ENCODE measurements at regions not wholly inside any gene's neighbourhood (a gene's known extent, or its start where the extent isn't known, plus 50 kb on each side); places are given as distances from the start of the nearest gene placed in this dataset.

GRCh38 chr4:128565565-128566186 lies 243.8 kb upstream of the JADE1 start:
- no peaks in the 10 kb centered on the region for H3K4me1 Mint-ChIP-seq (ENCODE audit: low read depth)
- H3K4me3 Mint-ChIP-seq: no peak overlapping the region
- ChIA-PET POLR2A (no interaction called here), CTCF (interaction anchor here (0.8 kb wide), 1 partner anchor 9 kb away, joined by 4 read pairs; no protein-coding TSS in a partner anchor)
- no peak for ATAC-seq
- peaks cover 15% of the 10 kb centered on the region for H3K27me3 Mint-ChIP-seq (ENCODE audit: low read depth)
- H3K36me3 Mint-ChIP-seq (ENCODE audit: low read depth): no peaks in the 10 kb centered on the region
- no peaks in the 10 kb centered on the region for H3K9me3 Mint-ChIP-seq (ENCODE audit: insufficient read depth)
- DNase-seq: peak; percentile 24
- no peak overlapping the region for H3K27ac Mint-ChIP-seq

- Mint-ChIP-seq H3K4me1 (ENCODE audit: low read depth) (no peaks in the 10 kb centered on the region), H3K36me3 (ENCODE audit: low read depth) (no peaks in the 10 kb centered on the region), H3K27ac (no peak overlapping the region), H3K27me3 (ENCODE audit: low read depth) (peaks cover 13% of the 10 kb centered on the region), H3K4me3 (no peak overlapping the region), H3K9me3 (ENCODE audit: insufficient read depth) (no peaks in the 10 kb centered on the region)
- CTCF ChIA-PET: no interaction called here
- ATAC-seq (no peak), DNase-seq (no peak)
- POLR2A ChIA-PET: no interaction called here
Observed at GRCh38 chr4:128565054-128565453, 244.4 kb upstream of the JADE1 start.

- POLR2A ChIA-PET: no interaction called here
- no peak for DNase-seq
- Mint-ChIP-seq H3K9me3 (ENCODE audit: insufficient read depth) (no peaks in the 10 kb centered on the region), H3K27me3 (ENCODE audit: low read depth) (peaks cover 8% of the 10 kb centered on the region), H3K4me3 (no peak overlapping the region), H3K36me3 (ENCODE audit: low read depth) (no peaks in the 10 kb centered on the region), H3K4me1 (ENCODE audit: low read depth) (no peaks in the 10 kb centered on the region), H3K27ac (no peak overlapping the region)
- ATAC-seq: no peak
- CTCF ChIA-PET: no interaction called here
Observed at GRCh38 chr4:128564081-128564630, 245.3 kb upstream of the JADE1 start.

GRCh38 chr4:128560754-128561495 lies 248.6 kb upstream of the JADE1 start:
- no peaks in the 10 kb centered on the region for H3K36me3 Mint-ChIP-seq (ENCODE audit: low read depth)
- ChIA-PET CTCF (no interaction called here), POLR2A (no interaction called here)
- H3K9me3 Mint-ChIP-seq (ENCODE audit: insufficient read depth): no peaks in the 10 kb centered on the region
- ATAC-seq: no peak
- DNase-seq: no peak
- H3K4me3 Mint-ChIP-seq: no peak overlapping the region
- peaks cover 5% of the 10 kb centered on the region for H3K27me3 Mint-ChIP-seq (ENCODE audit: low read depth)
- H3K4me1 Mint-ChIP-seq (ENCODE audit: low read depth): no peaks in the 10 kb centered on the region
- no peak overlapping the region for H3K27ac Mint-ChIP-seq

- H3K36me3 Mint-ChIP-seq (ENCODE audit: low read depth): no peaks in the 10 kb centered on the region
- no peak overlapping the region for H3K27ac Mint-ChIP-seq
- DNase-seq (no peak), ATAC-seq (no peak)
- ChIA-PET CTCF (interaction anchor here (1.5 kb wide), 1 partner anchor 15 kb away, joined by 5 read pairs; no protein-coding TSS in a partner anchor), POLR2A (no interaction called here)
- H3K27me3 Mint-ChIP-seq (ENCODE audit: low read depth): peaks cover 5% of the 10 kb centered on the region
- no peaks in the 10 kb centered on the region for H3K4me1 Mint-ChIP-seq (ENCODE audit: low read depth)
- no peaks in the 10 kb centered on the region for H3K9me3 Mint-ChIP-seq (ENCODE audit: insufficient read depth)
- H3K4me3 Mint-ChIP-seq: no peak overlapping the region
Observed at GRCh38 chr4:128558896-128559679, 250.4 kb upstream of the JADE1 start.

- Mint-ChIP-seq H3K4me1 (ENCODE audit: low read depth) (peaks cover 15% of the 10 kb centered on the region), H3K4me3 (no peak overlapping the region), H3K27ac (no peak overlapping the region), H3K27me3 (ENCODE audit: low read depth) (peaks cover 13% of the 10 kb centered on the region), H3K36me3 (ENCODE audit: low read depth) (no peaks in the 10 kb centered on the region), H3K9me3 (ENCODE audit: insufficient read depth) (no peaks in the 10 kb centered on the region)
- ATAC-seq (no peak), DNase-seq (no peak)
- ChIA-PET CTCF (no interaction called here), POLR2A (no interaction called here)
Observed at GRCh38 chr4:128556756-128557155, 252.7 kb upstream of the JADE1 start.

- no peak for DNase-seq
- ATAC-seq: no peak
- Mint-ChIP-seq H3K4me3 (peak overlapping the region; percentile 84), H3K27ac (no peak overlapping the region), H3K9me3 (ENCODE audit: insufficient read depth) (no peaks in the 10 kb centered on the region), H3K36me3 (ENCODE audit: low read depth) (no peaks in the 10 kb centered on the region), H3K27me3 (ENCODE audit: low read depth) (peaks cover 21% of the 10 kb centered on the region), H3K4me1 (ENCODE audit: low read depth) (peaks cover 15% of the 10 kb centered on the region)
- ChIA-PET CTCF (interaction anchor here (1.0 to 1.7 kb wide), 5 partner anchors 9 to 362 kb away, joined by 3 to 10 read pairs (median 3); no protein-coding TSS in a partner anchor), POLR2A (interaction anchor here (0.6 kb wide), 1 partner anchor 126 kb away, joined by 3 read pairs; no protein-coding TSS in a partner anchor)
Observed at GRCh38 chr4:128553686-128554515, 255.6 kb upstream of the JADE1 start.

- CTCF ChIA-PET: interaction anchor here (0.7 to 1.7 kb wide), 4 partner anchors 14 to 98 kb away, joined by 3 to 10 read pairs (median 3); no protein-coding TSS in a partner anchor
Observed at GRCh38 chr4:128552586-128552907, 257.0 kb upstream of the JADE1 start.

GRCh38 chr4:128551280-128551679 lies 258.2 kb upstream of the JADE1 start:
- ATAC-seq: no peak
- H3K27ac Mint-ChIP-seq: no peak overlapping the region

More at GRCh38 chr4:128552586-128552907, 257.0 kb upstream of the JADE1 start:
- H3K36me3 Mint-ChIP-seq (ENCODE audit: low read depth): no peaks in the 10 kb centered on the region
- no peak overlapping the region for H3K4me3 Mint-ChIP-seq
- H3K4me1 Mint-ChIP-seq (ENCODE audit: low read depth): peaks cover 15% of the 10 kb centered on the region
- ATAC-seq (no peak), DNase-seq (no peak)
- no peak overlapping the region for H3K27ac Mint-ChIP-seq
- no peaks in the 10 kb centered on the region for H3K9me3 Mint-ChIP-seq (ENCODE audit: insufficient read depth)
- POLR2A ChIA-PET: interaction anchor here (1.2 kb wide), 1 partner anchor 260 kb away, joined by 4 read pairs; no protein-coding TSS in a partner anchor
- peaks cover 21% of the 10 kb centered on the region for H3K27me3 Mint-ChIP-seq (ENCODE audit: low read depth)

GRCh38 chr4:128550060-128550459 lies 259.4 kb upstream of the JADE1 start:
- DNase-seq: no peak
- POLR2A ChIA-PET: no interaction called here
- Mint-ChIP-seq H3K9me3 (ENCODE audit: insufficient read depth) (no peaks in the 10 kb centered on the region), H3K27me3 (ENCODE audit: low read depth) (peaks cover 26% of the 10 kb centered on the region), H3K4me1 (ENCODE audit: low read depth) (peaks cover 15% of the 10 kb centered on the region), H3K27ac (no peak overlapping the region), H3K36me3 (ENCODE audit: low read depth) (no peaks in the 10 kb centered on the region), H3K4me3 (no peak overlapping the region)
- ATAC-seq: no peak
- CTCF ChIA-PET: no interaction called here

More at GRCh38 chr4:128551280-128551679, 258.2 kb upstream of the JADE1 start:
- Mint-ChIP-seq H3K4me1 (ENCODE audit: low read depth) (peaks cover 15% of the 10 kb centered on the region), H3K9me3 (ENCODE audit: insufficient read depth) (no peaks in the 10 kb centered on the region), H3K27me3 (ENCODE audit: low read depth) (peaks cover 26% of the 10 kb centered on the region), H3K4me3 (no peak overlapping the region), H3K36me3 (ENCODE audit: low read depth) (no peaks in the 10 kb centered on the region)
- no peak for DNase-seq
- CTCF ChIA-PET: no interaction called here
- POLR2A ChIA-PET: no interaction called here

- no peaks in the 10 kb centered on the region for H3K9me3 Mint-ChIP-seq (ENCODE audit: insufficient read depth)
Observed at GRCh38 chr4:128549636-128550035, 259.9 kb upstream of the JADE1 start.

More at GRCh38 chr4:128549636-128550035, 259.9 kb upstream of the JADE1 start:
- Mint-ChIP-seq H3K36me3 (ENCODE audit: low read depth) (no peaks in the 10 kb centered on the region), H3K4me3 (no peak overlapping the region), H3K27me3 (ENCODE audit: low read depth) (peaks cover 26% of the 10 kb centered on the region), H3K4me1 (ENCODE audit: low read depth) (peaks cover 15% of the 10 kb centered on the region), H3K27ac (no peak overlapping the region)
- CTCF ChIA-PET: no interaction called here
- ATAC-seq (no peak), DNase-seq (no peak)
- POLR2A ChIA-PET: no interaction called here
